ENCODE measurements at regions not wholly inside any gene's neighbourhood (a gene's known extent, or its start where the extent isn't known, plus 50 kb on each side); places are given as distances from the start of the nearest gene placed in this dataset.

- H3K27me3 ChIP-seq (ENCODE audit: control insufficient read depth in 1 of 2, insufficient read depth in 2 of 2, low read length in 2 of 2): no peaks in the 10 kb centered on the region
- H3K9me3 ChIP-seq (ENCODE audit: control insufficient read depth in 2 of 2, insufficient read depth in 1 of 2, low read depth in 1 of 2, low read length in 1 of 2): no peaks in the 10 kb centered on the region
- WGBS, 2 donors: 62 to 63% methylated on average over 10 of the region's 10 CpGs
- no peaks in the 10 kb centered on the region for H3K36me3 ChIP-seq (ENCODE audit: control insufficient read depth in 2 of 2, insufficient read depth in 2 of 2, low read length in 1 of 2)
- no peak overlapping the region for H3K27ac ChIP-seq (ENCODE audit: low read depth in 2 of 2, low read length in 1 of 2)
- H3K4me3 ChIP-seq (ENCODE audit: low read depth in 1 of 2, low read length in 2 of 2): no peak overlapping the region
- H3K4me1 ChIP-seq (ENCODE audit: control insufficient read depth in 2 of 2, insufficient read depth in 2 of 2, low read length in 1 of 2): peaks cover 3 to 6% of the 10 kb centered on the region in 2 donors
These were observed 535.4 kb upstream of the RAB6C start for GRCh38 chr2:129443865-129444739.

- H3K9me3 ChIP-seq (ENCODE audit: control insufficient read depth in 2 of 2, insufficient read depth in 1 of 2, low read depth in 1 of 2, low read length in 1 of 2): no peaks in the 10 kb centered on the region
- H3K4me1 ChIP-seq (ENCODE audit: control insufficient read depth in 2 of 2, insufficient read depth in 2 of 2, low read length in 1 of 2): peaks cover 2% of the 10 kb centered on the region in 2 donors
- no peaks in the 10 kb centered on the region for H3K36me3 ChIP-seq (ENCODE audit: control insufficient read depth in 2 of 2, insufficient read depth in 2 of 2, low read length in 1 of 2)
- no peak overlapping the region for H3K27ac ChIP-seq (ENCODE audit: low read depth in 2 of 2, low read length in 1 of 2)
- H3K4me3 ChIP-seq (ENCODE audit: low read depth in 1 of 2, low read length in 2 of 2): no peak overlapping the region
- H3K27me3 ChIP-seq (ENCODE audit: control insufficient read depth in 1 of 2, insufficient read depth in 2 of 2, low read length in 2 of 2): no peaks in the 10 kb centered on the region
- 92% methylated on average over 6 of the region's 6 CpGs for whole genome bisulfite sequencing, 2 donors
These were observed 534.7 kb upstream of the RAB6C start for GRCh38 chr2:129444751-129445150.

DNA sequence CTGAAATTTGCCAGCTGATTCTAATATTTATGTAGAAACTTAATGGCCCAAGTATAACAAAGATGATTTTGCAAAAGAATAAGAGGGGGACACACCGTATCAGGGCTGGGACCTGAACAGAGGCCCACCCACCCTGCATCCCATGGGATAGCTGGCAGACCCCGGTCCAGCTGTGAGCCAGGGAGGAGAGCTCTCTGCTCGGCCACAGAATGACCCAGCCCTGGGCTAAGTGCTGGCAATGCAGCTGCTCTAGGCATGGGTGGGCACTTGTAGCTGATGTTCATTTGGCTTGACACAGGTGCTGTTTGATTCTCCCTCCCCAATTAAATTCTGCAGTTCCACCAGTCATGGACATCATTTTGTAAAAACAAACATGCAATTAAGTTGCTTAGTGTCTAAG is 522.8 kb upstream of the RAB6C start:
- Histone ChIP-seq H3K36me3 (ENCODE audit: control insufficient read depth in 2 of 2, insufficient read depth in 2 of 2, low read length in 1 of 2) (no peaks in the 10 kb centered on the region), H3K27ac (ENCODE audit: low read depth in 2 of 2, low read length in 1 of 2) (no peak overlapping the region), H3K27me3 (ENCODE audit: control insufficient read depth in 1 of 2, insufficient read depth in 2 of 2, low read length in 2 of 2) (no peaks in the 10 kb centered on the region), H3K4me3 (ENCODE audit: low read depth in 1 of 2, low read length in 2 of 2) (no peak overlapping the region), H3K9me3 (ENCODE audit: control insufficient read depth in 2 of 2, insufficient read depth in 1 of 2, low read depth in 1 of 2, low read length in 1 of 2) (no peaks in the 10 kb centered on the region), H3K4me1 (ENCODE audit: control insufficient read depth in 2 of 2, insufficient read depth in 2 of 2, low read length in 1 of 2) (no peaks in the 10 kb centered on the region)
- WGBS, 2 donors: 57 to 64% methylated on average over 3 of the region's 3 CpGs

DNA sequence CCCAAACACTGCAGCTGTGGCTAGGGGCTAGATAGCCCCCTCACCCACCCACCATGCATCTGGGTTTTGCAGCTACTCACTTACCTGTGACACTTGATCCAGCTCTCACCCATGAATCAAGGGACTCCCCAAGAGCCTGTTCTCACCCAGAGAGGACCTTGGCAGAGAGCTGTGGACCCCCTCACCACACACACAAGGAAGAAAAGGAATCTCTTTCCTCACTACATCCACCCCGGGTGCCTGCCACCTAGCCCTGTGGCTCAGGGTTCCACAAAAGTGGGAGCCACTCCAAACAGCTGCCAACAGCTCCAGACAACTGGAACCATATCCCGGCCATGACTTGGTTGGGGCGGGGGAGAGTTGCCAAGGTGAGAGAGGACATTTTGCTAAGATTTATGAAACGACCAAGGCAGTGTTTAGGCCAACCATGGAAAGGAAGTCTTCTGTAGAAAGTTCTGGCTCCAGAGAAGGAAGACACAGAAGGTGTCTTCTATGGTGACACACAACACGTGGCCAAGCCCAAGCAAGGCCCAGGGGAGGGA is 522.1 kb upstream of the RAB6C start:
- 63 to 78% methylated on average over 5 of the region's 5 CpGs for WGBS, 2 donors
- H3K27me3 ChIP-seq (ENCODE audit: control insufficient read depth in 1 of 2, insufficient read depth in 2 of 2, low read length in 2 of 2): no peaks in the 10 kb centered on the region
- no peak overlapping the region for H3K27ac ChIP-seq (ENCODE audit: low read depth in 2 of 2, low read length in 1 of 2)
- no peaks in the 10 kb centered on the region for H3K36me3 ChIP-seq (ENCODE audit: control insufficient read depth in 2 of 2, insufficient read depth in 2 of 2, low read length in 1 of 2)
- H3K4me3 ChIP-seq (ENCODE audit: low read depth in 1 of 2, low read length in 2 of 2): no peak overlapping the region
- no peaks in the 10 kb centered on the region for H3K4me1 ChIP-seq (ENCODE audit: control insufficient read depth in 2 of 2, insufficient read depth in 2 of 2, low read length in 1 of 2)
- H3K9me3 ChIP-seq (ENCODE audit: control insufficient read depth in 2 of 2, insufficient read depth in 1 of 2, low read depth in 1 of 2, low read length in 1 of 2): no peaks in the 10 kb centered on the region

DNA sequence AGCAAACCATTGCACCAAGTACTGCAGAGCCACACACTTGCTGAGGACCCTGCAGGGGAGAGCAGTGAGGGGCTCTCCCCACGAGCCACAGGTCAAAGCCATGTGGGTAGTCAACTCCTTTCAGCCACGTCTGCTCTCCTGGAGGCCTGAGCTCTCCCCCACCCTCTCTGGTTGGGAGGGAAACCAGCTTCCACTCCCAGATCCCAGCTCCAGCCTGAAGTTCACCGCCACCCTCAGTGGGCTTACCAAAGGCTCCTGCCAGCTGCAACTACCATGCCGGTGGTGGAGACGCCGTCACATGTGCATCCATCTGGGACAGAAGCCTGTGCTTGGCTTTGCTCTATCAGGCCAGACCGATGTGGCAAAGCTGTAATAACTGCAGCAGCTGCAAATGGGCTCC is 521.5 kb upstream of the RAB6C start:
- 88 to 89% methylated on average over 7 of the region's 7 CpGs for WGBS, 2 donors
- no peaks in the 10 kb centered on the region for H3K9me3 ChIP-seq (ENCODE audit: control insufficient read depth in 2 of 2, insufficient read depth in 1 of 2, low read depth in 1 of 2, low read length in 1 of 2)
- H3K27ac ChIP-seq (ENCODE audit: low read depth in 2 of 2, low read length in 1 of 2): no peak overlapping the region
- no peak overlapping the region for H3K4me3 ChIP-seq (ENCODE audit: low read depth in 1 of 2, low read length in 2 of 2)
- H3K27me3 ChIP-seq (ENCODE audit: control insufficient read depth in 1 of 2, insufficient read depth in 2 of 2, low read length in 2 of 2): no peaks in the 10 kb centered on the region
- H3K4me1 ChIP-seq (ENCODE audit: control insufficient read depth in 2 of 2, insufficient read depth in 2 of 2, low read length in 1 of 2): no peaks in the 10 kb centered on the region
- H3K36me3 ChIP-seq (ENCODE audit: control insufficient read depth in 2 of 2, insufficient read depth in 2 of 2, low read length in 1 of 2): no peaks in the 10 kb centered on the region

DNA sequence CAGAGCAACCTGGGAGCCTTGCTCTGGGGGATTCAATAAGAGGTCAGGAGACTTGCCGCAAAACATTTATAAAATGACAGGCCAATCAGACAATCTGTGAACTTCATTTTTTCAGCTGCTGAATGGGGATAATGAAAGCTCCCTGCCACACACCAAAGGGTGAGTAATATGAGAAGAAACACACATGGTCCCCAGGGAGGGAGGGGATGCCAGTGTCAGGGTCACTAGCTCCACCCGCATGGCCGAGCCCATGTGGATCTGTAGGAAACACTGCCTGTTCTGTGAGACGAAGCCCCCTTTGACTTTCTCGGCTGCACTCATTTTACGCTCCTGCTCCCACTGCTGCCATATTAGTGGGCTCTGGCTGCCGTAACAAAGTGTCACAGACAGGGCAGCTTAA is 521.0 kb upstream of the RAB6C start:
- H3K4me1 ChIP-seq (ENCODE audit: control insufficient read depth in 2 of 2, insufficient read depth in 2 of 2, low read length in 1 of 2): no peaks in the 10 kb centered on the region
- WGBS, 2 donors: 84 to 85% methylated on average over 7 of the region's 7 CpGs
- H3K27me3 ChIP-seq (ENCODE audit: control insufficient read depth in 1 of 2, insufficient read depth in 2 of 2, low read length in 2 of 2): no peaks in the 10 kb centered on the region
- H3K27ac ChIP-seq (ENCODE audit: low read depth in 2 of 2, low read length in 1 of 2): no peak overlapping the region
- no peak overlapping the region for H3K4me3 ChIP-seq (ENCODE audit: low read depth in 1 of 2, low read length in 2 of 2)
- H3K9me3 ChIP-seq (ENCODE audit: control insufficient read depth in 2 of 2, insufficient read depth in 1 of 2, low read depth in 1 of 2, low read length in 1 of 2): no peaks in the 10 kb centered on the region
- no peaks in the 10 kb centered on the region for H3K36me3 ChIP-seq (ENCODE audit: control insufficient read depth in 2 of 2, insufficient read depth in 2 of 2, low read length in 1 of 2)

DNA sequence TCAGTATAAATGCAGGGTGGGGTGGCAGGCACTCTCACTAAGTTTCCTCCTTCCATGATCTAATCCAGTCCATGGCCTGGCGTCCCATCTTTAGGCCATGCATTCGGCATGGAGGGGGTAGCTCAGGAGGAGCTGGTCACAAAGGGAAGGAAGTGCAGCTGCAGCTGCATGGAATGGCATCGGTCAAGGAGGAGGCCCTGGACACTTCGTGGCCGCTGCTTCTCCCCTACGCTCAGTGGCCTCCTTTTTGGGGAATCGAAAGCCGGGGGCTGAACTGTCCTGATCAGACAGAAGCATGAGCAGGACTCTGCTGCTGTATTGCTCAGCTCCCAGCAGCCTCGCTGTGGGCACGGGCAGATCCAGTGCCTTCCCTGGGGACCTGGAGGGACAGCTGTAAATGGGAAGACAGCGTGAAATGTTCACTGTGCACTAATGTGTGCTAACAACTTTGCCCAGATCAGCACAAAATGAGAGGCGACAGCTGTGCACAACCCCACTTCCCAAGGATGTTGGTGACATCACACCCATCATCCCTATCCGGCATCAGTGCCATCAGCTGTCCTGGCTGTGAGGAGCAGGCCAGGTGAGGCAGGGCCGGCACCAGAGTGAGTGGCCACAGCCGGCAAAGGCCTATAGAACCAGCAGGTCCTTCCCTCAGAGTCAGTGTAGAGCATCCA is 520.1 kb upstream of the RAB6C start:
- H3K9me3 ChIP-seq (ENCODE audit: control insufficient read depth in 2 of 2, insufficient read depth in 1 of 2, low read depth in 1 of 2, low read length in 1 of 2): peaks cover 0 to under 1% of the 10 kb centered on the region in 2 donors
- H3K4me1 ChIP-seq (ENCODE audit: control insufficient read depth in 2 of 2, insufficient read depth in 2 of 2, low read length in 1 of 2): no peaks in the 10 kb centered on the region
- no peaks in the 10 kb centered on the region for H3K36me3 ChIP-seq (ENCODE audit: control insufficient read depth in 2 of 2, insufficient read depth in 2 of 2, low read length in 1 of 2)
- H3K4me3 ChIP-seq (ENCODE audit: low read depth in 1 of 2, low read length in 2 of 2): no peak overlapping the region
- no peaks in the 10 kb centered on the region for H3K27me3 ChIP-seq (ENCODE audit: control insufficient read depth in 1 of 2, insufficient read depth in 2 of 2, low read length in 2 of 2)
- 86 to 87% methylated on average over 15 of the region's 15 CpGs for WGBS, 2 donors
- no peak overlapping the region for H3K27ac ChIP-seq (ENCODE audit: low read depth in 2 of 2, low read length in 1 of 2)

- Histone ChIP-seq H3K27ac (ENCODE audit: low read depth in 2 of 2, low read length in 1 of 2) (no peak overlapping the region), H3K4me1 (ENCODE audit: control insufficient read depth in 2 of 2, insufficient read depth in 2 of 2, low read length in 1 of 2) (no peaks in the 10 kb centered on the region), H3K27me3 (ENCODE audit: control insufficient read depth in 1 of 2, insufficient read depth in 2 of 2, low read length in 2 of 2) (no peaks in the 10 kb centered on the region), H3K36me3 (ENCODE audit: control insufficient read depth in 2 of 2, insufficient read depth in 2 of 2, low read length in 1 of 2) (no peaks in the 10 kb centered on the region), H3K9me3 (ENCODE audit: control insufficient read depth in 2 of 2, insufficient read depth in 1 of 2, low read depth in 1 of 2, low read length in 1 of 2) (peaks cover 0 to 4% of the 10 kb centered on the region in 2 donors), H3K4me3 (ENCODE audit: low read depth in 1 of 2, low read length in 2 of 2) (no peak overlapping the region)
- WGBS, 2 donors: 94% methylated on average over 7 of the region's 7 CpGs
These were observed 519.6 kb upstream of the RAB6C start for GRCh38 chr2:129459881-129460280.

- 78 to 86% methylated on average over 12 of the region's 12 CpGs for WGBS, 2 donors
- Histone ChIP-seq H3K4me1 (ENCODE audit: control insufficient read depth in 2 of 2, insufficient read depth in 2 of 2, low read length in 1 of 2) (no peaks in the 10 kb centered on the region), H3K9me3 (ENCODE audit: control insufficient read depth in 2 of 2, insufficient read depth in 1 of 2, low read depth in 1 of 2, low read length in 1 of 2) (peaks cover 0 to 4% of the 10 kb centered on the region in 2 donors), H3K36me3 (ENCODE audit: control insufficient read depth in 2 of 2, insufficient read depth in 2 of 2, low read length in 1 of 2) (no peaks in the 10 kb centered on the region), H3K27ac (ENCODE audit: low read depth in 2 of 2, low read length in 1 of 2) (no peak overlapping the region), H3K4me3 (ENCODE audit: low read depth in 1 of 2, low read length in 2 of 2) (no peak overlapping the region), H3K27me3 (ENCODE audit: control insufficient read depth in 1 of 2, insufficient read depth in 2 of 2, low read length in 2 of 2) (no peaks in the 10 kb centered on the region)
These were observed 518.9 kb upstream of the RAB6C start for GRCh38 chr2:129460299-129461198.
